Kidney epithelial cell (primary cell): ENCODE measurements at regions not wholly inside any gene's neighbourhood (a gene's known extent, or its start where the extent isn't known, plus 50 kb on each side); places are given as distances from the start of the nearest gene placed in this dataset.

ENCODE experiments used
- DNase-seq: peaks from one replicate; pipeline ENCODE4 v3.0.0-alpha.2; 2010; ENCODE audit warnings: low read depth
- H3K27me3 ChIP-seq: 2 replicates; pipeline ENCODE4 v1.6.0; 2011; ENCODE audit warnings: low read length; ENCODE audit not compliant: control insufficient read depth, insufficient read depth
- H3K36me3 ChIP-seq: 2 replicates; pipeline ENCODE4 v1.5.1; 2011; ENCODE audit warnings: low read length; ENCODE audit not compliant: control insufficient read depth, insufficient read depth
- H3K4me3 ChIP-seq: 2 replicates; pipeline ENCODE4 v1.5.1; 2011; ENCODE audit warnings: low read depth, mild to moderate bottlenecking, control low read depth, low read length
- TF ChIP-seq, protein P1 (sequence below): IDR thresholded peaks from 2 replicates; pipeline ENCODE4 v1.5.1; 2011; ENCODE audit warnings: mild to moderate bottlenecking, moderate library complexity, low read length, control low read depth, inconsistent platforms; ENCODE audit not compliant: insufficient read depth, poor library complexity, severe bottlenecking

DNA sequence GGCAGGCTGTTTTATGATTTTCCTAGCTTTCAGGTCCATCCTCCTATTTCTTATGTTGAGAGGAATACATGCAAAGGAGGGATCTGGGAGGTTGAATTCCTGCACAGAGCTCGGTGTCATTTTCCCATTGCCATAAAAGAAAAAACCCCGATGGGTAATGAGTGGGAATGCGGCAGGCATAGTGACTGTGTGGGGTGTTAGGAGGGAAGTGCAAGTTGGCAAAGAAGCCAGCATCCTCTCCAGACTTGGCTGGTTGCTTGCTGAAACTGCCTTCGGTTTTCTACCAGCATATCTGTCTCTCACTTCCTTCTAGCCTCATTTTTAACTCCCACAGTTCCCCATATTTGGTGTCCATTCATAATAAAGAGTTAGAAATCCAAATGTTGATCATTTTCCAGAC lies 1046.1 kb downstream of the SLC6A15 start:
- no peaks in the 10 kb centered on the region for H3K36me3 ChIP-seq
- no peak overlapping the region for H3K4me3 ChIP-seq
- TF ChIP-seq, protein P1, sequence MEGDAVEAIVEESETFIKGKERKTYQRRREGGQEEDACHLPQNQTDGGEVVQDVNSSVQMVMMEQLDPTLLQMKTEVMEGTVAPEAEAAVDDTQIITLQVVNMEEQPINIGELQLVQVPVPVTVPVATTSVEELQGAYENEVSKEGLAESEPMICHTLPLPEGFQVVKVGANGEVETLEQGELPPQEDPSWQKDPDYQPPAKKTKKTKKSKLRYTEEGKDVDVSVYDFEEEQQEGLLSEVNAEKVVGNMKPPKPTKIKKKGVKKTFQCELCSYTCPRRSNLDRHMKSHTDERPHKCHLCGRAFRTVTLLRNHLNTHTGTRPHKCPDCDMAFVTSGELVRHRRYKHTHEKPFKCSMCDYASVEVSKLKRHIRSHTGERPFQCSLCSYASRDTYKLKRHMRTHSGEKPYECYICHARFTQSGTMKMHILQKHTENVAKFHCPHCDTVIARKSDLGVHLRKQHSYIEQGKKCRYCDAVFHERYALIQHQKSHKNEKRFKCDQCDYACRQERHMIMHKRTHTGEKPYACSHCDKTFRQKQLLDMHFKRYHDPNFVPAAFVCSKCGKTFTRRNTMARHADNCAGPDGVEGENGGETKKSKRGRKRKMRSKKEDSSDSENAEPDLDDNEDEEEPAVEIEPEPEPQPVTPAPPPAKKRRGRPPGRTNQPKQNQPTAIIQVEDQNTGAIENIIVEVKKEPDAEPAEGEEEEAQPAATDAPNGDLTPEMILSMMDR, result no peak
- DNase-seq, result no peak
- H3K27me3 ChIP-seq, result no peaks in the 10 kb centered on the region

DNA sequence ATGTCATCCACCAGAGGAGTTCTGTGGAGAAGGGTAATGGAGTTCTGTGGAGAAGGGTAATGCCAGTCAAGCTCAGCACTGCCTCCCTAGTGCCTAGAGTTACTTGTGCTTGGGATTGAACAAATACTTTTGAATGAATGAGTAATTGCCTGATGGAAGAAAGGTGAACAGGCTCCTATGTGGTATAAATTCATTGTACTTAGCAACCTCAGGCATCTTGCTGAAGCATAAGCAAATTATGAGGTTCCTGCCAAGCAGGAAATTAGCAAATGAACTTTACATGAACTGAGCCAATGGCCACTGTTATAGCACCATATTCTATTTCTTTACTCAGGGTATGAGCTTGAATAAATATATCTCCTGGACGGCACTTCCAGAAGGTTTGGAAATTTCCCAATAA lies 1047.2 kb downstream of the SLC6A15 start:
- no peaks in the 10 kb centered on the region for H3K27me3 ChIP-seq
- TF ChIP-seq, protein P1, result no peak
- DNase-seq, result no peak
- H3K4me3 ChIP-seq, result no peak overlapping the region
- H3K36me3 ChIP-seq, result no peaks in the 10 kb centered on the region

DNA sequence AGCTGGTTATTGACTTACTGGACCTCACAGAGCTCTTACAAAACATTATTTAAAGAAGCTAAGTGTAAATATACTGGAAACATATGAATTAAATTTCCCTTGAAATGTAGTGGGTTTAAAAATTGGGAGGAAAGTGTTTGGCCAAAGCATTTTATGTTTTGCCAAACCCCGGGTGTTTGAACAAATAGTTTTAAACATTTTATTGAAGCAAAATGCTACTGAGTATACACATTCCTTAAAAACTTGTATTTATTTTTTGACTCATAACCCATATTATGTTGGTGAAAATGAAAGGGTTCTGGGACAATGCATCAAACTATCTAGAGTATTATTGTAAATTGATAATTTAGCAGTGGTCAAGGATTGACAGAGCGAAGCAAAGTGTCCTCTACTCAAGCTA lies 1048.5 kb downstream of the SLC6A15 start:
- Histone ChIP-seq H3K4me3 (no peak overlapping the region), H3K36me3 (no peaks in the 10 kb centered on the region), H3K27me3 (no peaks in the 10 kb centered on the region)
- no peak for DNase-seq
- TF ChIP-seq, protein P1, result no peak

DNA sequence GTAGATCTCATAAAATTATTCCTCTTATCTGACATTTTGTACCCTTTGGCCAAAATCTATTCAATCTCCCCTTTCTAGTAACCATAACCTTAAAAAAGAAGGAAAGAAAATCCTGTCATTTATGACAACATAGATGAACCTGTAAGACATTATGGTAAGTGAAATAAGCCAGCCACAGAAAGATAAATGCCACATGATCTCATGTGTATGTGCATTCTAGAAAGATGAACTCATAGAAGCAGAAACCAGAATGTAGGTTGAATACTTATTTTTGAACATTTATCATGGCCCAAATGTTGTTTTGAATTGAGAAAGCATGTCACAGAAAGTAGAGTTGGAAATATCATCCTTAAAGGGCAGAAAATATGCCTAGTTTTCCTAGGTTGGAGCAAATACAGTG lies 1053.6 kb downstream of the SLC6A15 start:
- H3K36me3 ChIP-seq, result no peaks in the 10 kb centered on the region
- no peak for DNase-seq
- no peak overlapping the region for H3K4me3 ChIP-seq
- TF ChIP-seq, protein P1, result no peak
- H3K27me3 ChIP-seq, result no peaks in the 10 kb centered on the region

DNA sequence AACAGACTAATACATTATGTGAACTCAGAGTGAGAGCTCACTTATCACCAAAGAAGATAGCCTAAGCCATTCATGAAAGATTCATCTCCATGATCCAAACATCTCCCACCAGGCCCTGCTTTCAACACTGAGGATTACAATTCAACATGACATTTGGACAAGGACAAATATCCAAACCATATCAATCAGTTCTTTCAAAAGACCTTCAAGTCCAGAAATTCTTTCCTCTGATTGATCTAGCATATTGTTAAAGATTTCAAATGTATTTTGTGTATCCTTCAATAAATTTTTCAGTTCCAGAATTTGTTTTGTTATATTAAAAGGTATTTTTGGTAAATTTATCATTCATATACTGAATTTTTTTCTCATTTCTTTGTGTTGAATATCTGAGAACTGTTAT lies 1055.8 kb downstream of the SLC6A15 start:
- Histone ChIP-seq H3K36me3 (no peaks in the 10 kb centered on the region), H3K4me3 (no peak overlapping the region), H3K27me3 (no peaks in the 10 kb centered on the region)
- TF ChIP-seq, protein P1, result no peak
- no peak for DNase-seq

DNA sequence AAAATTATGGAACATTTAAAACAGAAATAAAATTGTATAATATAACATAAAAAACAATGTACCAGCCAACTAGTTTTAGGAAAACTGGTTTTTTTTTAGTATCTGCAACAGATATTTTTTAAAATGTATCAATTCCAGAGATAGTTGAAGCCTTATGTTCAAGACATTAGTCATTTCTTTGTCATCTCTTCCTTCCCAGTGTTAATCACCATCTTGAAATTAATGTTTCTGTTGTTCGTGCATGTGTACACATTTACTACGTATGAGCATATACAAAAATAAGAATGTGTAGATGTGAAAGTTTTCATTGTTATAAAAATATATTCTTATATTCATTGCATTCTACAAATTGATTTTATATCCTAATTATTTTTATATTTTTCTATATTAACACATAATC lies 1062.1 kb downstream of the SLC6A15 start:
- DNase-seq, result no peak
- no peaks in the 10 kb centered on the region for H3K36me3 ChIP-seq
- no peaks in the 10 kb centered on the region for H3K27me3 ChIP-seq
- TF ChIP-seq, protein P1, result no peak
- H3K4me3 ChIP-seq, result no peak overlapping the region
